ENCODE measurements at regions not wholly inside any gene's neighbourhood (a gene's known extent, or its start where the extent isn't known, plus 50 kb on each side); places are given as distances from the start of the nearest gene placed in this dataset.

GRCh38 chr15:69575387-69575786 is 122.8 kb downstream of the RPLP1 start:
- TF ChIP-seq CTCF (IDR thresholded peaks at IDR 0.05) (no peak), POLR2AphosphoS5 (IDR thresholded peaks at IDR 0.05) (no peak), POLR2A (IDR thresholded peaks at IDR 0.05) (no peak), EP300 (IDR thresholded peaks at IDR 0.05; ENCODE audit: low read depth) (no peak)
